ENCODE measurements at regions not wholly inside any gene's neighbourhood (a gene's known extent, or its start where the extent isn't known, plus 50 kb on each side); places are given as distances from the start of the nearest gene placed in this dataset.

- no peak for DNase-seq
Observed at GRCh38 chr17:5695480-5695879, 111.2 kb upstream of the NLRP1 start.

GRCh38 chr17:5698959-5699358, 114.7 kb upstream of the NLRP1 start:
- DNase-seq: no peak

GRCh38 chr17:5699814-5700213, 115.5 kb upstream of the NLRP1 start:
- no peak for DNase-seq

- no peak for DNase-seq
Observed at GRCh38 chr17:5700745-5701144, 116.4 kb upstream of the NLRP1 start.

- DNase-seq: no peak
Observed at GRCh38 chr17:5701381-5701780, 117.1 kb upstream of the NLRP1 start.

- DNase-seq: no peak
Observed at GRCh38 chr17:5702951-5703510, 118.7 kb upstream of the NLRP1 start.

- no peak for DNase-seq
Observed at GRCh38 chr17:5703736-5704135, 119.4 kb upstream of the NLRP1 start.

- no peak for DNase-seq
Observed at GRCh38 chr17:5705081-5705875, 121.0 kb upstream of the NLRP1 start.

- DNase-seq: no peak
Observed at GRCh38 chr17:5705876-5706576, 121.7 kb upstream of the NLRP1 start.

- peak; percentile 54 for DNase-seq
Observed at GRCh38 chr17:5706577-5707210, 122.4 kb upstream of the NLRP1 start.

GRCh38 chr17:5707482-5707881, 123.2 kb upstream of the NLRP1 start:
- DNase-seq: no peak

- DNase-seq: no peak
Observed at GRCh38 chr17:5708344-5708743, 124.0 kb upstream of the NLRP1 start.

- no peak for DNase-seq
Observed at GRCh38 chr17:5711344-5711743, 127.0 kb upstream of the NLRP1 start.

GRCh38 chr17:5714993-5715392, 130.7 kb upstream of the NLRP1 start:
- no peak for DNase-seq

GRCh38 chr17:5715478-5715877, 131.2 kb upstream of the NLRP1 start:
- DNase-seq: no peak

- DNase-seq: no peak
Observed at GRCh38 chr17:5718726-5719125, 134.4 kb upstream of the NLRP1 start.

- no peak for DNase-seq
Observed at GRCh38 chr17:5719976-5720375, 135.7 kb upstream of the NLRP1 start.

GRCh38 chr17:5730373-5730772, 146.1 kb upstream of the NLRP1 start:
- no peak for DNase-seq

- DNase-seq: no peak
Observed at GRCh38 chr17:5740937-5741336, 156.6 kb upstream of the NLRP1 start.

- DNase-seq: no peak
Observed at GRCh38 chr17:5741810-5742209, 157.5 kb upstream of the NLRP1 start.

- no peak for DNase-seq
Observed at GRCh38 chr17:5745111-5745813, 161.0 kb upstream of the NLRP1 start.

- DNase-seq: no peak
Observed at GRCh38 chr17:5747276-5747675, 163.0 kb upstream of the NLRP1 start.

- DNase-seq: no peak
Observed at GRCh38 chr17:5747964-5748363, 163.7 kb upstream of the NLRP1 start.

All from SHP77 treated with DMSO at 0.1 percent for 48 hours (cell line).